ENCODE measurements at regions not wholly inside any gene's neighbourhood (a gene's known extent, or its start where the extent isn't known, plus 50 kb on each side); places are given as distances from the start of the nearest gene placed in this dataset.
"Not testable (repeated sequence)": the region's sequence is repeated elsewhere in the genome, so short reads cannot be mapped to it uniquely, and the experiment has no call there.

GRCh38 chr5:93682471-93683404 lies 58.7 kb downstream of the POU5F2 start:
- H3K9me3 Mint-ChIP-seq; DNase-seq (ENCODE audit: low read depth, low spot score); H3K4me3 Mint-ChIP-seq; H3K36me3 Mint-ChIP-seq (ENCODE audit: low read depth); H3K27me3 Mint-ChIP-seq (ENCODE audit: low read depth); H3K27ac Mint-ChIP-seq (ENCODE audit: unreplicated experiment): not testable (repeated sequence)
- H3K4me1 Mint-ChIP-seq: peaks cover 15% of the 10 kb centered on the region

- TF ChIP-seq CTCF (conservative IDR thresholded peaks at IDR 0.05): peak; percentile 66
- DNase-seq (ENCODE audit: low read depth, low spot score): no peak
- Mint-ChIP-seq H3K27ac (ENCODE audit: unreplicated experiment) (peak overlapping the region; percentile 1), H3K27me3 (ENCODE audit: low read depth) (no peaks in the 10 kb centered on the region), H3K36me3 (ENCODE audit: low read depth) (peaks cover 4% of the 10 kb centered on the region), H3K4me3 (no peak overlapping the region), H3K4me1 (peaks cover 28% of the 10 kb centered on the region), H3K9me3 (peaks cover 4% of the 10 kb centered on the region)
Measured at GRCh38 chr5:93681432-93681831, 60.0 kb downstream of the POU5F2 start.

- Mint-ChIP-seq H3K36me3 (ENCODE audit: low read depth) (no peaks in the 10 kb centered on the region), H3K4me1 (peaks cover 58% of the 10 kb centered on the region), H3K4me3 (peak overlapping the region; percentile 6), H3K27me3 (ENCODE audit: low read depth) (no peaks in the 10 kb centered on the region), H3K27ac (ENCODE audit: unreplicated experiment) (no peak overlapping the region), H3K9me3 (no peaks in the 10 kb centered on the region)
- peak; percentile 18 for DNase-seq (ENCODE audit: low read depth, low spot score)
- TF ChIP-seq CTCF (conservative IDR thresholded peaks at IDR 0.05): no peak
Measured at GRCh38 chr5:93677359-93677891, 64.0 kb downstream of the POU5F2 start.

GRCh38 chr5:93676704-93677103 lies 64.7 kb downstream of the POU5F2 start:
- Mint-ChIP-seq H3K4me1 (peaks cover 58% of the 10 kb centered on the region), H3K9me3 (no peaks in the 10 kb centered on the region), H3K4me3 (no peak overlapping the region), H3K27me3 (ENCODE audit: low read depth) (no peaks in the 10 kb centered on the region), H3K27ac (ENCODE audit: unreplicated experiment) (no peak overlapping the region), H3K36me3 (ENCODE audit: low read depth) (no peaks in the 10 kb centered on the region)
- no peak for TF ChIP-seq CTCF (conservative IDR thresholded peaks at IDR 0.05)
- DNase-seq (ENCODE audit: low read depth, low spot score): no peak

- no peak for TF ChIP-seq CTCF (conservative IDR thresholded peaks at IDR 0.05)
- Mint-ChIP-seq H3K36me3 (ENCODE audit: low read depth) (no peaks in the 10 kb centered on the region), H3K4me3 (no peak overlapping the region), H3K27ac (ENCODE audit: unreplicated experiment) (no peak overlapping the region), H3K27me3 (ENCODE audit: low read depth) (no peaks in the 10 kb centered on the region), H3K4me1 (peaks cover 49% of the 10 kb centered on the region), H3K9me3 (no peaks in the 10 kb centered on the region)
- no peak for DNase-seq (ENCODE audit: low read depth, low spot score)
Measured at GRCh38 chr5:93675460-93676450, 65.6 kb downstream of the POU5F2 start.

Measured in neural crest cell (in vitro differentiated cells).